ENCODE measurements at regions not wholly inside any gene's neighbourhood (a gene's known extent, or its start where the extent isn't known, plus 50 kb on each side); places are given as distances from the start of the nearest gene placed in this dataset.

DNA sequence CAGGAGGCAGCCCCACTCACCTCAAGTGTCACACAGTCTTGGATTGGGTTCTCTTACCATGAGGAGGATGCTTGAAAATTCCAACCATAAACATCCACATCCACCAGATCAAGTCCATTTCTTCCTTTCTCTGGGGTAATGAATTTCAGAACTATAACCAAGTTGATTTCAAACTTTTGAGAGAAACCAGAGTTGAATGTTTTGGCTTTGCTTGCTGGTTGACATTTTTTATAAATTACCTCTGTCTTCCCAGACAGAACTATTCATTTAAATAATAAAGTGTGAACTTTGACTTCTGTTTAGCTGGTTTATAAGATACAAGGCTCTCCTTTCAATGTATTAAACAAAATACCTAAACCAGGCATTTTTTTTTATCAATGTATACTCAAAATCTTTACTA, 550.7 kb downstream of the KCTD12 start:
- ChIA-PET CTCF (no interaction called here), POLR2A (ENCODE audit: low non-redundant PET) (no interaction called here)
- Histone ChIP-seq H3K9me3 (ENCODE audit: low read depth, low read length, poor library complexity, severe bottlenecking) (no peaks in the 10 kb centered on the region), H3K27me3 (replicated peaks; ENCODE audit: insufficient read depth, low read depth, low read length, poor library complexity) (peaks cover 2% of the 10 kb centered on the region), H3K4me1 (ENCODE audit: insufficient read depth, low read length, poor library complexity, severe bottlenecking) (no peaks in the 10 kb centered on the region), H3K4me3 (ENCODE audit: low read depth, low read length, poor library complexity, severe bottlenecking) (no peak overlapping the region), H3K36me3 (ENCODE audit: insufficient read depth, low read length, poor library complexity, severe bottlenecking) (no peaks in the 10 kb centered on the region), H3K27ac (ENCODE audit: low read depth, low read length, poor library complexity, severe bottlenecking) (no peak overlapping the region)
- no peak for TF ChIP-seq EZH2 (IDR thresholded peaks at IDR 0.05; ENCODE audit: borderline replicate concordance, low read depth, low read length, poor library complexity, severe bottlenecking)
- TF ChIP-seq, protein P1, sequence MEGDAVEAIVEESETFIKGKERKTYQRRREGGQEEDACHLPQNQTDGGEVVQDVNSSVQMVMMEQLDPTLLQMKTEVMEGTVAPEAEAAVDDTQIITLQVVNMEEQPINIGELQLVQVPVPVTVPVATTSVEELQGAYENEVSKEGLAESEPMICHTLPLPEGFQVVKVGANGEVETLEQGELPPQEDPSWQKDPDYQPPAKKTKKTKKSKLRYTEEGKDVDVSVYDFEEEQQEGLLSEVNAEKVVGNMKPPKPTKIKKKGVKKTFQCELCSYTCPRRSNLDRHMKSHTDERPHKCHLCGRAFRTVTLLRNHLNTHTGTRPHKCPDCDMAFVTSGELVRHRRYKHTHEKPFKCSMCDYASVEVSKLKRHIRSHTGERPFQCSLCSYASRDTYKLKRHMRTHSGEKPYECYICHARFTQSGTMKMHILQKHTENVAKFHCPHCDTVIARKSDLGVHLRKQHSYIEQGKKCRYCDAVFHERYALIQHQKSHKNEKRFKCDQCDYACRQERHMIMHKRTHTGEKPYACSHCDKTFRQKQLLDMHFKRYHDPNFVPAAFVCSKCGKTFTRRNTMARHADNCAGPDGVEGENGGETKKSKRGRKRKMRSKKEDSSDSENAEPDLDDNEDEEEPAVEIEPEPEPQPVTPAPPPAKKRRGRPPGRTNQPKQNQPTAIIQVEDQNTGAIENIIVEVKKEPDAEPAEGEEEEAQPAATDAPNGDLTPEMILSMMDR (conservative IDR thresholded peaks at IDR 0.05; ENCODE audit: low read depth, low read length) = no peak
- BruUV-seq (replicated peaks) = no TSS peak
- DNase-seq (ENCODE audit: low spot score) = no peak
- intact Hi-C loops (cut with micrococcal nuclease; ENCODE audit: unreplicated experiment) = no loop called here

DNA sequence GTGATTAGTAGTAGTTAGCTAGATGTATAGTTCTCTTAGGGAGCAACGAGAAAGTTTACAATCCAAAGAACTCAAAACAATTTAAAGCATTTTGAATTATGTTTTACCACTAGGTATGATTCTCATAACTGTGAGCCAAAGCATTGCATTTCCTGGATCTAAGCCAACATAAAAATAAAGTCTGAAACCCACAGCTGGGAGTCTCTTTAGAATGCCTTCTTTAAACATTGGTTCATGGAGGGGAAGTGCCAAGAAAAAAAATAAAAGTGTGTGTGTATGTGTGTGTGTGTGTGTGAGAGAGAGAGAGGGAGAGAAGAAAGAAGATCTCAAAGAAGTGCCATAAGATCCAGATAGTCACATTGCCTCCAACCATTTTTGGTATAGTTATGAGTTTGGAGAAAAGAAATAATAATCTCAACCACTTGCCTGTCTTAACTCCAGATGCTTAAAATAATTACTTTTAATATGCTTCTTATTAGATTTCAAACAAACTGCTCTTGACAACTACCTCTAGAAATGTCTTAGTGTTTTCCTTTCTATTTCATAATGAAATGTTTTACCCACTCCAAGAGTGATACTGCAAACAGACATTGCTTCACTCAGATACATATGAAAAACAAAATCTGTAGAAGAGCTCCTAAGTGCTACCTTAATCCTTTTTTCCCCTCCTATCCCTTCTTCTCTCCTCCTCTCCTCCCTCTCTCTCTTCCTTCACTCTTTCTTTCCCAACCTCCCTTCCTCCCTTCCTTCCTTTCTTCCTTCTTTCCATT, 554.1 kb downstream of the KCTD12 start:
- BruUV-seq (replicated peaks) = no TSS peak
- Histone ChIP-seq H3K36me3 (ENCODE audit: insufficient read depth, low read length, poor library complexity, severe bottlenecking) (no peaks in the 10 kb centered on the region), H3K9me3 (ENCODE audit: low read depth, low read length, poor library complexity, severe bottlenecking) (no peaks in the 10 kb centered on the region), H3K27ac (ENCODE audit: low read depth, low read length, poor library complexity, severe bottlenecking) (no peak overlapping the region), H3K4me1 (ENCODE audit: insufficient read depth, low read length, poor library complexity, severe bottlenecking) (no peaks in the 10 kb centered on the region), H3K27me3 (replicated peaks; ENCODE audit: insufficient read depth, low read depth, low read length, poor library complexity) (no peaks in the 10 kb centered on the region), H3K4me3 (ENCODE audit: low read depth, low read length, poor library complexity, severe bottlenecking) (no peak overlapping the region)
- ChIA-PET CTCF (no interaction called here), POLR2A (ENCODE audit: low non-redundant PET) (interaction anchor here (0.6 kb wide), 1 partner anchor 671 kb away, joined by 5 read pairs; no protein-coding TSS in a partner anchor)
- intact Hi-C loops (cut with micrococcal nuclease; ENCODE audit: unreplicated experiment) = no loop called here
- no peak for TF ChIP-seq EZH2 (IDR thresholded peaks at IDR 0.05; ENCODE audit: borderline replicate concordance, low read depth, low read length, poor library complexity, severe bottlenecking)
- TF ChIP-seq, protein P1 (conservative IDR thresholded peaks at IDR 0.05; ENCODE audit: low read depth, low read length) = no peak
- DNase-seq (ENCODE audit: low spot score) = no peak

DNA sequence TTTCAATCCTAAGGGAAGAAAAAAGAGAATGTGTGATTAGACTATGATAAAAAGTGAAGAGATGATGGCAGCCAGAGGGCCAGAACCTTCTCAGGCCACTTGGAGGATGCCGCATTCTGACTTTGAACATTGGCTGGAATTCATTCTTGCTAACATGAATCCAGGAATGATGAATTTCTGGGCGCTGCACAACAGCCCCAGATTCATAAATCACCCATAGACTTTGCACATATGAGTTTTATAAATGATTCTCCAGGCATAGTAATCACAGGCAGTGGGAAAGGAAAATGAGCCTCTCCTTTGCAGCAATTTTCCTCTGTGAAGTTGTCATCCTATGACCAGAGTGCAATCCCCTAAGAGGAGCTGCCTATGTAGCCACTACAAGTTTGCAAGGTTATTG, 555.4 kb downstream of the KCTD12 start:
- intact Hi-C loops (cut with micrococcal nuclease; ENCODE audit: unreplicated experiment) = no loop called here
- no peak overlapping the region for H3K27ac ChIP-seq (ENCODE audit: low read depth, low read length, poor library complexity, severe bottlenecking)

More for the DNA sequence above, 555.4 kb downstream of the KCTD12 start:
- no TSS peak for BruUV-seq (replicated peaks)
- DNase-seq (ENCODE audit: low spot score) = no peak
- TF ChIP-seq EZH2 (IDR thresholded peaks at IDR 0.05; ENCODE audit: borderline replicate concordance, low read depth, low read length, poor library complexity, severe bottlenecking) = no peak
- TF ChIP-seq, protein P1 (conservative IDR thresholded peaks at IDR 0.05; ENCODE audit: low read depth, low read length) = no peak
- H3K4me1 ChIP-seq (ENCODE audit: insufficient read depth, low read length, poor library complexity, severe bottlenecking) = no peaks in the 10 kb centered on the region
- H3K4me3 ChIP-seq (ENCODE audit: low read depth, low read length, poor library complexity, severe bottlenecking) = no peak overlapping the region
- ChIA-PET POLR2A (ENCODE audit: low non-redundant PET) (no interaction called here), CTCF (no interaction called here)
- no peaks in the 10 kb centered on the region for H3K27me3 ChIP-seq (replicated peaks; ENCODE audit: insufficient read depth, low read depth, low read length, poor library complexity)
- H3K36me3 ChIP-seq (ENCODE audit: insufficient read depth, low read length, poor library complexity, severe bottlenecking) = no peaks in the 10 kb centered on the region
- no peaks in the 10 kb centered on the region for H3K9me3 ChIP-seq (ENCODE audit: low read depth, low read length, poor library complexity, severe bottlenecking)

Data from A673 (cell line).